Adrenal gland (tissue), 9 donors: ENCODE measurements at regions not wholly inside any gene's neighbourhood (a gene's known extent, or its start where the extent isn't known, plus 50 kb on each side); places are given as distances from the start of the nearest gene placed in this dataset.
A peak's percentile ranks its signal among the peaks of the same experiment; 100 is the strongest.

ENCODE experiments used
- DNase-seq, 7 donors: peaks; one replicate each; pipeline ENCODE4 v3.0.0-alpha.2; 2019 to 2020
- H3K27ac ChIP-seq, 5 donors: fragments of 200-600 bp; sonication (generic) in 4 of 5; 1 replicate in 3 of 5; 2 replicates in 2 of 5; pipeline versions ENCODE4 v1.5.1 to v1.8.0; 2016 to 2020; ENCODE audit warnings: mild to moderate bottlenecking in 1 of 5
- H3K27me3 ChIP-seq: fragments of 200-600 bp; 2 replicates; pipeline ENCODE4 v1.8.0; 2021
- H3K36me3 ChIP-seq, 2 donors: fragments of 200-600 bp; replicated peaks in 1 of 2; 1 replicate in 1 of 2; 2 replicates in 1 of 2; pipeline versions ENCODE4 v1.5.1 to v1.8.0; 2018 to 2022
- H3K4me1 ChIP-seq, 2 donors: fragments of 200-600 bp; replicated peaks in 1 of 2; 1 replicate in 1 of 2; 2 replicates in 1 of 2; pipeline versions ENCODE4 v1.5.1 to v1.8.0; 2018 to 2021
- H3K4me3 ChIP-seq, 4 donors: fragments of 200-600 bp; sonication (generic) in 3 of 4; one replicate each; pipeline ENCODE4 v1.5.1; 2016 to 2018
- H3K9me3 ChIP-seq, 3 donors: fragments of 200-600 bp; sonication (generic) in 1 of 3; replicated peaks in 1 of 3; 1 replicate in 2 of 3; 2 replicates in 1 of 3; pipeline versions ENCODE4 v1.5.1 to v1.8.0; 2016 to 2021
- POLR2A ChIP-seq, 2 donors: fragments of 450-650 bp; IDR thresholded peaks; one replicate each; pipeline ENCODE4 v1.6.1; 2017; ENCODE audit warnings: antibody characterized with exemption in 2 of 2, mild to moderate bottlenecking in 2 of 2, moderate library complexity in 1 of 2
- WGBS, 4 donors: extraction: QIAGEN DNeasy Blood & Tissue Kit in 2 of 4; methylation state at CpG; one replicate each; pipeline versions ENCODE4 v1.1.5 to v1.1.7; 2013 to 2017; 5-methylcytosine and 5-hydroxymethylcytosine counted together
- intact Hi-C, 2 donors: fragments of 100-400 bp; cut with DNase I; formaldehyde crosslinking; loops; one replicate each; pipeline versions ENCODE4 v1.14.1 to v1.15.0; 2022 to 2023
- TF ChIP-seq, protein P1 (sequence below), 6 experiments: fragments of 450-650 bp in 4 of 6; fragments of 200-600 bp in 2 of 6; sonication (generic) in 1 of 6; IDR thresholded peaks; 1 replicate in 5 of 6; 2 replicates in 1 of 6; pipeline versions ENCODE4 v1.5.1 to v1.8.0; 2016 to 2021; ENCODE audit warnings: antibody characterized with exemption in 6 of 6, mild to moderate bottlenecking in 2 of 6, moderate library complexity in 1 of 6
- donor health status: healthy with polysubstance abuse.
- donor health status: Bipolar disorder and iron deficiency.
- donor health status: DM: yes; HTN: yes; CAD: no.
- donor health status: DM: no; HTN: no; CAD: no.
- donor health status: DM: no; HTN: no; CAD: no.

DNA sequence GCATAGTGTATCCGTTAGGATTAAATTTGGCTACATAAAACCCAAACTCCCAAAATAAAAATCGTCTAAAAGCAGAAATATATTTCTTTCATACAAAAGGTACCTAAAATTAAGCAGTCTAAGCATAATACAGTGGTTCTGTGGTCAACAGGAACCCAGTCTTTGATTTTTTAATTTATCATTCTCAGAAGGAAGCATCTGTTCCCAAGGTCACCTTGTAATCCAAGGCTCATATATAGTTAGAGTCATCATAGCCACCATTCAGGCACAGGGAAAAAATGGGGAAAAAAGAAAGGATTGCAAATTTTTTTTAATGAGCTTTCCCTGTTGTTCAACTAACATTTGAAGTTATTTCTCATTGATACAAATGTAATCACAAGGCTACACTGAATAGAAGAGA lies 983.2 kb downstream of the PLOD2 start:
- intact Hi-C loops = no loop called here
- TF ChIP-seq POLR2A (IDR thresholded peaks at IDR 0.05) = no peak
- TF ChIP-seq, protein P1, sequence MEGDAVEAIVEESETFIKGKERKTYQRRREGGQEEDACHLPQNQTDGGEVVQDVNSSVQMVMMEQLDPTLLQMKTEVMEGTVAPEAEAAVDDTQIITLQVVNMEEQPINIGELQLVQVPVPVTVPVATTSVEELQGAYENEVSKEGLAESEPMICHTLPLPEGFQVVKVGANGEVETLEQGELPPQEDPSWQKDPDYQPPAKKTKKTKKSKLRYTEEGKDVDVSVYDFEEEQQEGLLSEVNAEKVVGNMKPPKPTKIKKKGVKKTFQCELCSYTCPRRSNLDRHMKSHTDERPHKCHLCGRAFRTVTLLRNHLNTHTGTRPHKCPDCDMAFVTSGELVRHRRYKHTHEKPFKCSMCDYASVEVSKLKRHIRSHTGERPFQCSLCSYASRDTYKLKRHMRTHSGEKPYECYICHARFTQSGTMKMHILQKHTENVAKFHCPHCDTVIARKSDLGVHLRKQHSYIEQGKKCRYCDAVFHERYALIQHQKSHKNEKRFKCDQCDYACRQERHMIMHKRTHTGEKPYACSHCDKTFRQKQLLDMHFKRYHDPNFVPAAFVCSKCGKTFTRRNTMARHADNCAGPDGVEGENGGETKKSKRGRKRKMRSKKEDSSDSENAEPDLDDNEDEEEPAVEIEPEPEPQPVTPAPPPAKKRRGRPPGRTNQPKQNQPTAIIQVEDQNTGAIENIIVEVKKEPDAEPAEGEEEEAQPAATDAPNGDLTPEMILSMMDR (IDR thresholded peaks at IDR 0.05) = no peak

DNA sequence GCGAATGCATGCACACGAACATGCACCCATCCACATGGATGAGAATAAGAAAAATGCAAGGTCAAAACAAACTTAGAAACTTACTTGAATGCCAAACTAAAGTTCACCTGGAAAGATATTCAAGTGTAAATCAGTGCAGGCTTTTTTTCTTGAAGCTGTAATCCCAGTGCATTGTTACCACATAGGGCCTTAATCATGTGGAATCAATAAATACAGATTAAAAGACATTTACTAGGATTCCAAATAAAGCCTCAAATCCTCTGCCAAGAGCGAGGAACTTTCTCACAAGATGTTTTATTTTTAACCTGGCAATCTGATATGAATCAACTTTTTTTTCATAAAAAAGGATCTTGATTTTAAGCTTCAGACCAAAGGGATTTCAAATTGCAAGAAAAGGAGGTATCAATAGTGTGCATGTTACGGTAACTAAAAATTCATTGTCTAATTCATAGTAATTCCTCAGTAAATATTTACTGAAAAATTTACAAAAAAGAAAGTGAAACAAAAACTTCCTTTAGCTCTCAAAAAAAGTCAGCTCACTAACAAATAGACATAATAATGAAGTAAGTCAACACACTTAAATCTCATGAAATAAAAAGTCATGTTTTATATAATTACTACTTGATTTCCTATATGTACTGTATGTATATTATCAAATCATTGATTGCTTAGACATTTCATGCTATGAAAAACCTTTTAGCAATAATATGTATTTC lies 978.6 kb downstream of the PLOD2 start:
- H3K9me3 ChIP-seq = no peaks in the 10 kb centered on the region
- no peaks in the 10 kb centered on the region for H3K4me1 ChIP-seq
- H3K27me3 ChIP-seq = no peaks in the 10 kb centered on the region
- TF ChIP-seq POLR2A (IDR thresholded peaks at IDR 0.05) = no peak
- TF ChIP-seq, protein P1 (IDR thresholded peaks at IDR 0.05) = no peak
- intact Hi-C loops = no loop called here
- WGBS, 4 donors = 25 to 43% (median 34%) methylated on average over 4 of the region's 4 CpGs
- H3K27ac ChIP-seq = no peak overlapping the region
- H3K36me3 ChIP-seq = no peaks in the 10 kb centered on the region
- no peak for DNase-seq
- H3K4me3 ChIP-seq = peak overlapping the region in 1 of 4 donors; percentile 14

More for the DNA sequence above, 983.2 kb downstream of the PLOD2 start:
- DNase-seq = no peak
- Histone ChIP-seq H3K36me3 (no peaks in the 10 kb centered on the region), H3K27ac (no peak overlapping the region), H3K4me1 (no peaks in the 10 kb centered on the region), H3K9me3 (no peaks in the 10 kb centered on the region), H3K27me3 (no peaks in the 10 kb centered on the region), H3K4me3 (no peak overlapping the region)
- 57 to 76% (median 63%) methylated on average over 2 of the region's 2 CpGs for WGBS, 4 donors

DNA sequence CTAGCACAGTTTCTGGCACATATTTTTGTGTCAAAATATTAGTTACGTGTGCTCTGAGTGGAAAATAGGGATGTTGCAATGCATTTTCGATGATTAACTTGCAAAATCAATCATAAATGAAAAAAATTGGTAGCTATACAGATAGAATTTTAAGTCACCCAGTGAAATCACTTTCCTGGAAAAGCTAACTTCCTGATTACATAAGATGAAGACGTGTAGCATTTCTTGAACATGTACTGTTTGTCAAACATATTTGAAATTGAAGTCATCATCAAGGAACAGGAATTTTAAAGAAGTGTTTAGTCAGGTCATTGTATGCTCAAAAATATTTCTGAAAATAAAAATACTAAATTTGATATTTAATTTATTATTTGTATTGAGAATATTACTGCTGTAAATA lies 977.7 kb downstream of the PLOD2 start:
- H3K36me3 ChIP-seq = no peaks in the 10 kb centered on the region
- WGBS, 4 donors = 51 to 60% (median 59%) methylated on average over 3 of the region's 3 CpGs
- H3K4me3 ChIP-seq = no peak overlapping the region
- H3K27ac ChIP-seq = no peak overlapping the region
- TF ChIP-seq POLR2A (IDR thresholded peaks at IDR 0.05) = no peak
- TF ChIP-seq, protein P1 (IDR thresholded peaks at IDR 0.05) = no peak
- no peaks in the 10 kb centered on the region for H3K27me3 ChIP-seq
- intact Hi-C loops = no loop called here
- no peak for DNase-seq
- no peaks in the 10 kb centered on the region for H3K4me1 ChIP-seq
- no peaks in the 10 kb centered on the region for H3K9me3 ChIP-seq

DNA sequence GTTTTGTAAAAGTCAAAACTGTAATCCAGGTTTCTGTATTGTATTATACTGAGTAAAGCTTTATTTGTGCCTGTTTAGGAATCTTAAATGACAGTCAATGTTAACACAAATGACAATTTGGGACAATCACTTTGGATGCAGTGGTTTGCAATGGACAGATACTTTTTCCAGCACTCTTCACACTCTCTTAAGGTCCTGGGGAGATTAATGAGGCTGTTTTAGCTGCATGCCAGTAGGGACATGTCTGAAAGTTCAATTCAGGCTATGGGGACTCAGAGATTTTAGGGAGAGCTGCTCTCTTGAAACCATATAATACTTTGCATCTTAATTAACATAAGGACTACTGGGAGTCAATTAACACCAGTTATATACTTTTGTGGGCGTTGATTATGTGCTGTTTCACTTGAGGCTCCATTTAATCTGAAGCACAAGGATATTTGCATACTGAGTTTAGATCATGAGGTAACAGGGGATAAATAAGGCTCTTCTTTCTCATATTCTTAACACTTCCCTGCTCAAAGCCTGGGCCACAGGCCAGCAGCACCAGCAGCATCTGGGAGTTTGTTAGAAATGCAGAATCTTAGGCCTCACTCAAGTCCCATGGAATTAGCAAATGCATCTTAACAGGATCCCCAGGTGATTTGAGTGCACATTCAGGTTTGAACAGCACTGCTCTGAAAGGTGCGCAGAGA lies 972.8 kb downstream of the PLOD2 start:
- Histone ChIP-seq H3K27ac (no peak overlapping the region), H3K36me3 (no peaks in the 10 kb centered on the region), H3K4me3 (no peak overlapping the region), H3K4me1 (no peaks in the 10 kb centered on the region), H3K27me3 (no peaks in the 10 kb centered on the region), H3K9me3 (no peaks in the 10 kb centered on the region)
- TF ChIP-seq POLR2A (IDR thresholded peaks at IDR 0.05) = no peak
- TF ChIP-seq, protein P1 (IDR thresholded peaks at IDR 0.05) = no peak
- no peak for DNase-seq
- WGBS, 4 donors = 88 to 97% (median 89%) methylated on average over 2 of the region's 2 CpGs
- intact Hi-C loops = no loop called here
